Nephron (organoid): ENCODE measurements at regions not wholly inside any gene's neighbourhood (a gene's known extent, or its start where the extent isn't known, plus 50 kb on each side); places are given as distances from the start of the nearest gene placed in this dataset.

ENCODE experiments used
- H3K27ac Mint-ChIP-seq, 3 experiments: 2 replicates each; pipeline ENCODE4 v1.8.0; 2020; ENCODE audit warnings: mixed read lengths in 3 of 3, mild to moderate bottlenecking in 2 of 3, moderate library complexity in 1 of 3
- H3K27me3 Mint-ChIP-seq: 2 replicates; pipeline ENCODE4 v1.8.0; 2021; ENCODE audit warnings: low read depth, mild to moderate bottlenecking, moderate library complexity, mixed read lengths
- H3K36me3 Mint-ChIP-seq: 2 replicates; pipeline ENCODE4 v1.8.0; 2020; ENCODE audit warnings: low read depth, mixed read lengths
- H3K4me1 Mint-ChIP-seq: 2 replicates; pipeline ENCODE4 v1.8.0; 2020; ENCODE audit warnings: mixed read lengths
- H3K4me3 Mint-ChIP-seq, 3 experiments: 2 replicates each; pipeline ENCODE4 v1.8.0; 2020; ENCODE audit warnings: mild to moderate bottlenecking in 3 of 3, mixed read lengths in 3 of 3, moderate library complexity in 2 of 3
- H3K9me3 Mint-ChIP-seq: 2 replicates; pipeline ENCODE4 v1.8.0; 2020; ENCODE audit warnings: mixed read lengths
- TF ChIP-seq, protein P1 (sequence below), 3 experiments: fragments of 200-600 bp; sonication (generic); IDR thresholded peaks; one replicate each; pipeline ENCODE4 v1.5.0; 2021; ENCODE audit warnings: antibody characterized with exemption in 3 of 3; ENCODE audit not compliant: unreplicated experiment in 3 of 3

GRCh38 chr15:70297465-70298058 is 199.8 kb upstream of the TLE3 start:
- no peaks in the 10 kb centered on the region for H3K4me1 Mint-ChIP-seq
- H3K4me3 Mint-ChIP-seq = no peak overlapping the region
- no peak overlapping the region for H3K27ac Mint-ChIP-seq
- TF ChIP-seq, protein P1, sequence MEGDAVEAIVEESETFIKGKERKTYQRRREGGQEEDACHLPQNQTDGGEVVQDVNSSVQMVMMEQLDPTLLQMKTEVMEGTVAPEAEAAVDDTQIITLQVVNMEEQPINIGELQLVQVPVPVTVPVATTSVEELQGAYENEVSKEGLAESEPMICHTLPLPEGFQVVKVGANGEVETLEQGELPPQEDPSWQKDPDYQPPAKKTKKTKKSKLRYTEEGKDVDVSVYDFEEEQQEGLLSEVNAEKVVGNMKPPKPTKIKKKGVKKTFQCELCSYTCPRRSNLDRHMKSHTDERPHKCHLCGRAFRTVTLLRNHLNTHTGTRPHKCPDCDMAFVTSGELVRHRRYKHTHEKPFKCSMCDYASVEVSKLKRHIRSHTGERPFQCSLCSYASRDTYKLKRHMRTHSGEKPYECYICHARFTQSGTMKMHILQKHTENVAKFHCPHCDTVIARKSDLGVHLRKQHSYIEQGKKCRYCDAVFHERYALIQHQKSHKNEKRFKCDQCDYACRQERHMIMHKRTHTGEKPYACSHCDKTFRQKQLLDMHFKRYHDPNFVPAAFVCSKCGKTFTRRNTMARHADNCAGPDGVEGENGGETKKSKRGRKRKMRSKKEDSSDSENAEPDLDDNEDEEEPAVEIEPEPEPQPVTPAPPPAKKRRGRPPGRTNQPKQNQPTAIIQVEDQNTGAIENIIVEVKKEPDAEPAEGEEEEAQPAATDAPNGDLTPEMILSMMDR (IDR thresholded peaks at IDR 0.05; ENCODE audit: unreplicated experiment in 3 of 3) = no peak
- H3K27me3 Mint-ChIP-seq = peaks cover 8% of the 10 kb centered on the region
- H3K36me3 Mint-ChIP-seq = no peaks in the 10 kb centered on the region
- no peaks in the 10 kb centered on the region for H3K9me3 Mint-ChIP-seq

GRCh38 chr15:70294731-70295305 is 197.1 kb upstream of the TLE3 start:
- H3K4me1 Mint-ChIP-seq = peaks cover 12% of the 10 kb centered on the region
- H3K27ac Mint-ChIP-seq = no peak overlapping the region
- TF ChIP-seq, protein P1 (IDR thresholded peaks at IDR 0.05; ENCODE audit: unreplicated experiment in 3 of 3) = no peak
- H3K4me3 Mint-ChIP-seq = no peak overlapping the region
- no peaks in the 10 kb centered on the region for H3K36me3 Mint-ChIP-seq
- H3K9me3 Mint-ChIP-seq = peaks cover 5% of the 10 kb centered on the region
- peaks cover 16% of the 10 kb centered on the region for H3K27me3 Mint-ChIP-seq

GRCh38 chr15:70293591-70294470 is 196.1 kb upstream of the TLE3 start:
- H3K4me1 Mint-ChIP-seq = peaks cover 22% of the 10 kb centered on the region
- H3K9me3 Mint-ChIP-seq = peaks cover 5% of the 10 kb centered on the region
- TF ChIP-seq, protein P1 (IDR thresholded peaks at IDR 0.05; ENCODE audit: unreplicated experiment in 3 of 3) = no peak
- H3K4me3 Mint-ChIP-seq = no peak overlapping the region
- no peaks in the 10 kb centered on the region for H3K36me3 Mint-ChIP-seq
- H3K27ac Mint-ChIP-seq = no peak overlapping the region
- H3K27me3 Mint-ChIP-seq = peaks cover 16% of the 10 kb centered on the region

GRCh38 chr15:70293138-70293537 is 195.4 kb upstream of the TLE3 start:
- TF ChIP-seq, protein P1 (IDR thresholded peaks at IDR 0.05; ENCODE audit: unreplicated experiment in 3 of 3) = no peak
- peaks cover 5% of the 10 kb centered on the region for H3K9me3 Mint-ChIP-seq
- no peak overlapping the region for H3K27ac Mint-ChIP-seq
- peaks cover 16% of the 10 kb centered on the region for H3K27me3 Mint-ChIP-seq
- no peaks in the 10 kb centered on the region for H3K36me3 Mint-ChIP-seq
- H3K4me1 Mint-ChIP-seq = peaks cover 22% of the 10 kb centered on the region
- H3K4me3 Mint-ChIP-seq = no peak overlapping the region

- Mint-ChIP-seq H3K27ac (no peak overlapping the region), H3K27me3 (peaks cover 16% of the 10 kb centered on the region), H3K4me1 (peaks cover 26% of the 10 kb centered on the region), H3K36me3 (no peaks in the 10 kb centered on the region), H3K9me3 (peaks cover 5% of the 10 kb centered on the region), H3K4me3 (no peak overlapping the region)
- TF ChIP-seq, protein P1 (IDR thresholded peaks at IDR 0.05; ENCODE audit: unreplicated experiment in 3 of 3) = no peak
Observed at GRCh38 chr15:70292076-70292760, 194.5 kb upstream of the TLE3 start.
